K562 (cell line): ENCODE measurements at regions not wholly inside any gene's neighbourhood (a gene's known extent, or its start where the extent isn't known, plus 50 kb on each side); places are given as distances from the start of the nearest gene placed in this dataset.

Experiments used
- ATAC-seq: fragments of 200-7000 bp; cut with Tn5 transposase; 3 replicates; pipeline ENCODE4 v1.9.1; 2020; ENCODE audit warnings: moderate library complexity
- BruUV-seq: library from RNA; stranded (reverse); fragments of 400-500 nt; replicated peaks from 2 replicates; lab custom pipeline; 2021; lab: Mats Ljungman, UMichigan
- CTCF ChIA-PET: fragments of 300-600 bp; formaldehyde crosslinking; extraction: SDS; loops from one replicate; lab custom pipeline; 2021; ENCODE audit warnings: low intra/inter-chr PET ratio; lab: Yijun Ruan, JAX
- POLR2A ChIA-PET: fragments of 300-600, 350-650 bp; sonication (Branson Sonifier 250); formaldehyde crosslinking; extraction: SDS; loops from one replicate; lab custom pipeline; 2021; ENCODE audit warnings: antibody characterized with exemption, inconsistent platforms; lab: Yijun Ruan, JAX
- DNase-seq, 4 experiments: peaks; one replicate each; pipeline versions ENCODE4 v3.0.0 to v3.0.0-alpha.2; 2011 to 2018; ENCODE audit warnings: low spot score in 3 of 4, mixed read lengths in 3 of 4; ENCODE audit errors: extremely low read depth in 1 of 4
- FAIRE-seq: peaks from 2 replicates; lab custom pipeline; 2011; peaks lifted over from hg19 to GRCh38; lab: Jason Lieb, UNC
- H2AFZ ChIP-seq: 2 replicates; pipeline ENCODE4 v1.6.0; 2011; ENCODE audit warnings: low read depth, low read length, control low read depth, inconsistent platforms
- H3K27ac ChIP-seq: fragments of 200-600 bp; 3 replicates; pipeline ENCODE4 v1.8.0; 2011; ENCODE audit warnings: low read depth, mild to moderate bottlenecking, control low read depth, inconsistent platforms, low read length, moderate library complexity, mixed read lengths; ENCODE audit errors: extremely low read depth
- H3K27me3 ChIP-seq, 2 experiments: fragments of 300-600 bp in 1 of 2; 2 replicates in 1 of 2; 3 replicates in 1 of 2; pipeline versions ENCODE4 v1.6.0 to v1.8.0; 2011; ENCODE audit warnings: inconsistent platforms in 2 of 2, low read length in 2 of 2, mild to moderate bottlenecking in 1 of 2, mixed read lengths in 1 of 2, moderate library complexity in 1 of 2; ENCODE audit not compliant: control insufficient read depth in 2 of 2, insufficient read depth in 2 of 2
- H3K36me3 ChIP-seq: fragments of 300-600 bp; 3 replicates; pipeline ENCODE4 v1.8.0; 2011; ENCODE audit warnings: mild to moderate bottlenecking, low read length, inconsistent platforms; ENCODE audit not compliant: control insufficient read depth, insufficient read depth
- H3K4me1 ChIP-seq, 2 experiments: fragments of 200-600 bp in 1 of 2; replicated peaks in 1 of 2; 2 replicates in 1 of 2; 3 replicates in 1 of 2; pipeline versions ENCODE4 v1.5.1 to v1.8.0; 2011; ENCODE audit warnings: inconsistent platforms in 2 of 2, low read length in 2 of 2, mild to moderate bottlenecking in 1 of 2, mixed read lengths in 1 of 2, moderate library complexity in 1 of 2; ENCODE audit not compliant: control insufficient read depth in 2 of 2, insufficient read depth in 2 of 2
- H3K4me2 ChIP-seq: 2 replicates; pipeline ENCODE4 v1.6.1; 2011; ENCODE audit warnings: low read length, control low read depth, inconsistent platforms, mixed read lengths; ENCODE audit not compliant: insufficient read depth
- H3K4me3 ChIP-seq: fragments of 200-600 bp; sonication (generic), shearing (Covaris generic); 2 replicates; pipeline ENCODE4 v1.5.1; 2016; ENCODE audit warnings: control low read depth, inconsistent platforms
- H3K79me2 ChIP-seq: fragments of 200-600 bp; 3 replicates; pipeline ENCODE4 v1.8.0; 2011; ENCODE audit warnings: low read length, inconsistent platforms; ENCODE audit not compliant: control insufficient read depth, insufficient read depth
- H3K9ac ChIP-seq, 2 experiments: 2 replicates each; pipeline versions ENCODE4 v1.6.0 to v1.6.1; 2011; ENCODE audit warnings: low read depth in 2 of 2, low read length in 2 of 2, control low read depth in 1 of 2, inconsistent platforms in 1 of 2, mild to moderate bottlenecking in 1 of 2, mixed read lengths in 1 of 2; ENCODE audit not compliant: insufficient read depth in 1 of 2
- H3K9me1 ChIP-seq: one replicate; pipeline ENCODE4 v1.6.0; 2011; ENCODE audit warnings: inconsistent platforms, mild to moderate bottlenecking, low read length, moderate library complexity; ENCODE audit not compliant: control insufficient read depth, insufficient read depth
- H3K9me3 ChIP-seq: replicated peaks from 2 replicates; pipeline ENCODE4 v1.5.1; 2011; ENCODE audit warnings: low read depth, low read length, inconsistent platforms; ENCODE audit not compliant: control insufficient read depth, insufficient read depth
- H4K20me1 ChIP-seq: replicated peaks from 2 replicates; pipeline ENCODE4 v1.6.1; 2011; ENCODE audit warnings: low read length, inconsistent platforms, mixed read lengths; ENCODE audit not compliant: control insufficient read depth, insufficient read depth
- CEBPZ ChIP-seq: fragments of 150-350 bp; IDR thresholded peaks from 2 replicates; pipeline ENCODE4 v1.6.1; 2014; ENCODE audit warnings: low read depth, mild to moderate bottlenecking, low read length, borderline replicate concordance
- MTA2 ChIP-seq: fragments of 450-650 bp; IDR thresholded peaks from 2 replicates; pipeline ENCODE4 v1.6.1; 2016; ENCODE audit warnings: low read depth
- POLR2AphosphoS2 ChIP-seq: IDR thresholded peaks from 2 replicates; pipeline ENCODE4 v1.6.1; 2012; ENCODE audit warnings: low read length, improper control_type of control experiment
- SPI1 ChIP-seq: IDR thresholded peaks from 2 replicates; pipeline ENCODE4 v1.6.1; 2011; ENCODE audit warnings: low read depth, low read length, control low read depth, borderline replicate concordance
- ZFP1 ChIP-seq: fragments of 450-650 bp; formaldehyde crosslinking; IDR thresholded peaks from 2 replicates; pipeline ENCODE4 v1.4.0; 2020; ENCODE audit warnings: mild to moderate bottlenecking, mixed read lengths
- WGBS: fragments of 100-300 bp; shearing (Covaris generic); methylation state at CpG from one replicate; pipeline ENCODE4 v1.1.6; 2016; ENCODE audit warnings: low coverage, mixed read lengths; ENCODE audit not compliant: insufficient coverage; ENCODE audit errors: missing lambda C conversion rate; 5-methylcytosine and 5-hydroxymethylcytosine counted together
- in situ Hi-C: fragments of 300-500 bp; cut with MboI; formaldehyde crosslinking; loops from 4 replicates; pipeline ENCODE4 v1.15.0; 2018; ENCODE audit warnings: inconsistent platforms, mixed read lengths
- intact Hi-C: fragments of 100-400 bp; cut with micrococcal nuclease; formaldehyde crosslinking; loops from 2 replicates; pipeline ENCODE4 v1.14.2; 2022

- no peak for FAIRE-seq
- CTCF ChIA-PET = no interaction called here
- H3K27ac ChIP-seq = no peak overlapping the region
- BruUV-seq = no TSS peak
- H3K4me2 ChIP-seq = no peak overlapping the region
- WGBS = 2% methylated on average over 4 of the region's 4 CpGs
- POLR2A ChIA-PET = no interaction called here
- no peak overlapping the region for H2AFZ ChIP-seq
- H3K4me3 ChIP-seq = no peak overlapping the region
- no peaks in the 10 kb centered on the region for H4K20me1 ChIP-seq
- DNase-seq = no peak
- no peaks in the 10 kb centered on the region for H3K79me2 ChIP-seq
- no peaks in the 10 kb centered on the region for H3K9me3 ChIP-seq
- H3K27me3 ChIP-seq = no peaks in the 10 kb centered on the region
- in situ Hi-C loops = no loop called here
- H3K4me1 ChIP-seq = no peaks in the 10 kb centered on the region
- no peaks in the 10 kb centered on the region for H3K9me1 ChIP-seq
- H3K9ac ChIP-seq = no peak overlapping the region
- TF ChIP-seq MTA2 = no peak
- TF ChIP-seq ZFP1 (CRISPR knock-in tag) = no peak
- TF ChIP-seq CEBPZ = no peak
- no peak for TF ChIP-seq SPI1
- no peak for TF ChIP-seq POLR2AphosphoS2
- TF ChIP-seq, all 486 proteins: peak for 0
- ATAC-seq = no peak
- intact Hi-C loops = no loop called here
- H3K36me3 ChIP-seq = no peaks in the 10 kb centered on the region
Measured at GRCh38 chr4:17066972-17067371, 168.5 kb upstream of the LDB2 start.
